ENCODE measurements at regions not wholly inside any gene's neighbourhood (a gene's known extent, or its start where the extent isn't known, plus 50 kb on each side); places are given as distances from the start of the nearest gene placed in this dataset.

DNA sequence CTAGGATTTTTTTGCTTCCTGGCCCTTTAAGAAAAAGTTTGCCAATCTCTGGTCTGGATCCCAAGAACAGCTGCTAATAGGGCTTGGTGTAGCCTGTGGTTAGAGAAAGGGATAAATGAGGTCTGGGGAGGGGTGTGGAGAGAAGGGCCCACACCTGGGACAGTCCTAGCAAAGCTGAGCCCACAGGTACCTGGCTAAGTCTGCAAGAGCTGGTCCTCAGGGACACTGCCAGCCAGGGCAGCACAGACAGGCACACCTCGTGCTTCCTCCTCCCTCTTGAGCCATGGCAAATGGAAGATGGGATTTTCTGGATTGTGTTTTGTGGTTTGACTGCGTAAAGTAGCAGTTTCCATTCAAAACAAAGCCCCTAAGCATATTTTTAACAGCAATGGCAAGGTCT is 217.5 kb downstream of the SOX9 start:
- TF ChIP-seq, protein P1, sequence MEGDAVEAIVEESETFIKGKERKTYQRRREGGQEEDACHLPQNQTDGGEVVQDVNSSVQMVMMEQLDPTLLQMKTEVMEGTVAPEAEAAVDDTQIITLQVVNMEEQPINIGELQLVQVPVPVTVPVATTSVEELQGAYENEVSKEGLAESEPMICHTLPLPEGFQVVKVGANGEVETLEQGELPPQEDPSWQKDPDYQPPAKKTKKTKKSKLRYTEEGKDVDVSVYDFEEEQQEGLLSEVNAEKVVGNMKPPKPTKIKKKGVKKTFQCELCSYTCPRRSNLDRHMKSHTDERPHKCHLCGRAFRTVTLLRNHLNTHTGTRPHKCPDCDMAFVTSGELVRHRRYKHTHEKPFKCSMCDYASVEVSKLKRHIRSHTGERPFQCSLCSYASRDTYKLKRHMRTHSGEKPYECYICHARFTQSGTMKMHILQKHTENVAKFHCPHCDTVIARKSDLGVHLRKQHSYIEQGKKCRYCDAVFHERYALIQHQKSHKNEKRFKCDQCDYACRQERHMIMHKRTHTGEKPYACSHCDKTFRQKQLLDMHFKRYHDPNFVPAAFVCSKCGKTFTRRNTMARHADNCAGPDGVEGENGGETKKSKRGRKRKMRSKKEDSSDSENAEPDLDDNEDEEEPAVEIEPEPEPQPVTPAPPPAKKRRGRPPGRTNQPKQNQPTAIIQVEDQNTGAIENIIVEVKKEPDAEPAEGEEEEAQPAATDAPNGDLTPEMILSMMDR (IDR thresholded peaks at IDR 0.05; ENCODE audit: poor library complexity): no peak
- TF ChIP-seq EZH2phosphoT487 (IDR thresholded peaks at IDR 0.05; ENCODE audit: low read depth, severe bottlenecking, unreplicated experiment): no peak
